NOMO-1 treated with DMSO at 0.1 percent for 48 hours (cell line): ENCODE measurements at regions not wholly inside any gene's neighbourhood (a gene's known extent, or its start where the extent isn't known, plus 50 kb on each side); places are given as distances from the start of the nearest gene placed in this dataset.

Source experiments
- DNase-seq: peaks from one replicate; lab custom pipeline; 2025; ENCODE audit not compliant: unreplicated experiment; lab: John Stamatoyannopoulos, UW

GRCh38 chr7:89401099-89401498 lies 605.6 kb upstream of the TEX47 start:
- DNase-seq: no peak

- no peak for DNase-seq
Observed at GRCh38 chr7:89401690-89402089, 606.2 kb upstream of the TEX47 start.

GRCh38 chr7:89451911-89452310 lies 656.4 kb upstream of the TEX47 start:
- DNase-seq: no peak

- no peak for DNase-seq
Observed at GRCh38 chr7:89456556-89456955, 661.0 kb upstream of the TEX47 start.

- DNase-seq: no peak
Observed at GRCh38 chr7:89458114-89458513, 662.6 kb upstream of the TEX47 start.

GRCh38 chr7:89474456-89474855 lies 678.9 kb upstream of the TEX47 start:
- no peak for DNase-seq

GRCh38 chr7:89477991-89478390 lies 676.3 kb upstream of the STEAP1 start:
- DNase-seq: no peak

GRCh38 chr7:89495704-89496103 lies 658.6 kb upstream of the STEAP1 start:
- no peak for DNase-seq

- DNase-seq: no peak
Observed at GRCh38 chr7:89500084-89500483, 654.2 kb upstream of the STEAP1 start.

GRCh38 chr7:89503281-89503680 lies 651.0 kb upstream of the STEAP1 start:
- no peak for DNase-seq

GRCh38 chr7:89507034-89507433 lies 647.2 kb upstream of the STEAP1 start:
- no peak for DNase-seq

- DNase-seq: no peak
Observed at GRCh38 chr7:89511900-89512299, 642.4 kb upstream of the STEAP1 start.

- no peak for DNase-seq
Observed at GRCh38 chr7:89514970-89515369, 639.3 kb upstream of the STEAP1 start.

GRCh38 chr7:89517815-89518214 lies 636.5 kb upstream of the STEAP1 start:
- no peak for DNase-seq

GRCh38 chr7:89549768-89550167 lies 604.5 kb upstream of the STEAP1 start:
- no peak for DNase-seq

GRCh38 chr7:89554209-89554608 lies 600.1 kb upstream of the STEAP1 start:
- DNase-seq: no peak

GRCh38 chr7:89559596-89559995 lies 594.7 kb upstream of the STEAP1 start:
- DNase-seq: no peak

GRCh38 chr7:89563597-89563996 lies 590.7 kb upstream of the STEAP1 start:
- no peak for DNase-seq

- no peak for DNase-seq
Observed at GRCh38 chr7:89584896-89585295, 569.4 kb upstream of the STEAP1 start.

GRCh38 chr7:89593125-89593524 lies 561.1 kb upstream of the STEAP1 start:
- no peak for DNase-seq

GRCh38 chr7:89602984-89603383 lies 551.3 kb upstream of the STEAP1 start:
- DNase-seq: no peak

GRCh38 chr7:89605362-89605761 lies 548.9 kb upstream of the STEAP1 start:
- DNase-seq: no peak

- DNase-seq: no peak
Observed at GRCh38 chr7:89606511-89606910, 547.8 kb upstream of the STEAP1 start.

- DNase-seq: no peak
Observed at GRCh38 chr7:89607792-89608191, 546.5 kb upstream of the STEAP1 start.
